Renal pelvis (tissue), 1 donor: ENCODE measurements at regions not wholly inside any gene's neighbourhood (a gene's known extent, or its start where the extent isn't known, plus 50 kb on each side); places are given as distances from the start of the nearest gene placed in this dataset.

Source experiments
- DNase-seq: peaks from one replicate; pipeline ENCODE4 v3.0.0-alpha.2; 2013

GRCh38 chr1:212190169-212190568 is 95.0 kb upstream of the PPP2R5A start:
- DNase-seq, result no peak

- DNase-seq, result no peak
These were observed 92.8 kb upstream of the PPP2R5A start for GRCh38 chr1:212192261-212192998.

DNA sequence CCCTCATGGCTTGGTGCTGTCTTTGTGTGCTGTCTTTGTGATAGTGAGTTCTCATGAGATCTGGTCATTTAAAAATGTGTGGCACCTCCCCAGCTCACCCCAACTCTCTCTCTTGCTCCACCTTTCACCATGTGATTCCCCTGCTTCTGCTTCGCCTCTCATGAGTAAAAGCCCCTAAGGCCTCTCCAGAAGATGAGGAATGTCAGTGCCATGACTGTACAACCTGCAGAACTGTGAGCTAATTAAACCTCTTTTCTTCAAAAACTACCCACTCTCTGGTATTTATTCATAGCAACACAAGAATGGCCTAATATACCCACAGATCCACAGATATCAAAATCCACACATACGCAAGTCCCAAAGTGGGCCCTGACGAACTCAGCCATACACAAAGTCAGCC is 88.9 kb upstream of the PPP2R5A start:
- no peak for DNase-seq

GRCh38 chr1:212201461-212201860 is 83.7 kb upstream of the PPP2R5A start:
- DNase-seq, result no peak

GRCh38 chr1:212203630-212204029 is 81.6 kb upstream of the PPP2R5A start:
- no peak for DNase-seq

DNA sequence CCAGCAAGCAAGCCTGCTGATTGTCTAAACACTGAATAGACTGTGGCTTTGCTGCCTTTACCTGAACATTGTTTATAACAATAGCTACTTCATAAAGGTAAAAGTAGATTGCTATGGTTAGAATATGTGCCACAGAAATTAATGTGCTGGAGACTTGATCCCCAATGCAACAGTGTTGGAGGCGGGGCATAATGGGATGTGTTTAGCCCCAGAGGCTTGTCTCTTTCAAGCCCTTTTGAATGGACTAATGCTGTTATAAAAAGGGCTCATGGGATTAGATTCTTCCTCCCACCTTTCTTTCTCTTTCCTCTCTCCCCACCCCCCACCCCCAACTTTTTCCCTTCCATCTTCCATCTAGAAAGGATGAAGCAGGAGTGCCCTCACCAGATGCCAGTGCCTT is 80.2 kb upstream of the PPP2R5A start:
- no peak for DNase-seq

- DNase-seq, result no peak
These were observed 79.4 kb upstream of the PPP2R5A start for GRCh38 chr1:212205843-212206242.

DNA sequence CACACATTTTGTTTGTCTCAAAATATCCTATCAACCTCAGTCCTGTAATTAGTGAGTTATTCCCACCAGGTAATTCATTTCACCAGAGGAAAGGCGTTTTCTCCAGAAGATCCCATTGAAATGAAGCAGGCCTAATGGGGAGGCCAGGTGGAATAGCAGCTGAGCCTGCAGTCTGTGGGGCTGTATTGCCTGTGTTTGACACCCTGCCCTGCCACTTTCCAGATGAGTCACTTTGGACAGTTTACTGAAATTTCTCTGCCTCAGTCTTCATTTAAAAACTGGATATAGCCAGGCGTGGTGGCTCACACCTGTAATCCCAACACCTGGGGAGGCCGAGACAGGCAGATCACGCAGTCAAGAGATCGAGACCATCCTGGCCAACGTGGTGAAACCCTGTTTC is 78.1 kb upstream of the PPP2R5A start:
- DNase-seq, result no peak

GRCh38 chr1:212207822-212208520 is 77.2 kb upstream of the PPP2R5A start:
- DNase-seq, result no peak

GRCh38 chr1:212208978-212209644 is 76.1 kb upstream of the PPP2R5A start:
- DNase-seq, result no peak

DNA sequence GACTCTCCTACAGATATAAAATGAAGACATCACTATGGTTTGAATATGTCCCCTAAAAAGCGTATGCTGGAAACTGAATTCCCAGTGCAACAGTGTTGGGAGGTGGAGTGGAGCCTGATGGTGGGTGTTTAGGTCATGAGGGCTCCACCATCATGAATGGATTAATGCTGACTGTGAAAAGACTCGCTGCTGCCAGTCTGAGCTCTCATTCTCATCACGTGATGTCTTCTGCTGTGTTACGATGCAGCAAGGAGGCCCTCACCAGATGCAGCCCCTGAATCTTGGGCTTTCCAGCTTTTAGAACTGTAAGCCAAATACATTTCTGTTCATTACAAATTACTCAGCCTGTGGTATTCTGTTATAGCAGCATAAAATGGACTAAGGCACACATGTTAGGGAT is 73.8 kb upstream of the PPP2R5A start:
- no peak for DNase-seq

DNA sequence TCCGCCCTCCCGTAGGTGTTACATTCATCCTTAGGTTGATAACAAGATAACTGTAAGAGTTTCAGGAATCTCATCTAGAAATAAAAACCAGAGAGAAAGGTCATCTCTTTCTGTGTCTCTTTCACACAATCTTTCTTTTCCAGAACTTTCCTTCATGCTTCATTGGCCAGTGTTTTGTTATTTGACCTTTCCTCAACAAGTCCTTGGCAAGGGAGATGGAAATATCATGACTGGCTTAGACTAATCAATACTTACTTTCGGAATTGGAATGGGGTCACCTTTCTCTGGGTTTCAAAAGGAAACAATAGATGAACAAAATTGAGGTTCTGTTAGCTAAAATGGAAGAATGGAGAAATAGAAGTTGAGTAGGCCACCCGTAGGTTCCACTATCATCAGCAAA is 72.9 kb upstream of the PPP2R5A start:
- no peak for DNase-seq

DNA sequence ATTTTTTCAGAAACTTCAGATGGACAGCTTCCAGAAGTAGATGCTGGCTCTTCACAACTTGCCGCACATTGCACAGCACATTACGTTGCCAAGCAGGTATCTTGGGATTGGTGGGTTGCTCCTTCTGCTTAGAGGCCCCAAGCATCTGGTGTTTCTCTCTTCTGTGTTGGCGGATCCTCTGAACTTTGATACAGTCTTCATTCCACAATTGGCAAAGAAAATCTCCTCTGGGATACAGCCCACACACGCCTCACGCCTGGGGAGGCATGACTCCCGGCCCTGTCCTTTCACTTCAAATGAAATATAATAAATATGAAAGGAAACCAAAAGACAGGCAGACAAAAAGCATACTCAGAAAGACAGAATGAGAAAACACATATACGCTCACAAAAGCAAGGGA is 72.3 kb upstream of the PPP2R5A start:
- no peak for DNase-seq

DNA sequence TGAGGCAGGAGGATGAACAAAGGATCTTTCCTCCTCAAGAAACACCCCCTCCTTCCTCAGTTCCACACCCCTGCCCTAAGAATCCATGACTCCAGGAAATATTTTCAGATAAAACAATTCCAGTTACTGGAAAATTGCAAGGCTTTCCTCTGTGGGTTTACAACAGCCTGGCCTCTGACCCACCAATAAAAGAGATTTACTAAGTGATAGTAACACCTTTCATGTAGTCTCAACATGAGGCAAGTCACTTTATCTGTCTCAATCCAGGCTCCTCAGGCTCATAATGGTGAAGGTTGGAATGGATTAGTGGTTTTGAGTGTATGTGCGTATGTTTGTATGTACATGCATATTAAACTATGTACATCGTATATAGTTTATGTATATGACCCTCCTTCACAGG is 71.4 kb upstream of the PPP2R5A start:
- no peak for DNase-seq

DNA sequence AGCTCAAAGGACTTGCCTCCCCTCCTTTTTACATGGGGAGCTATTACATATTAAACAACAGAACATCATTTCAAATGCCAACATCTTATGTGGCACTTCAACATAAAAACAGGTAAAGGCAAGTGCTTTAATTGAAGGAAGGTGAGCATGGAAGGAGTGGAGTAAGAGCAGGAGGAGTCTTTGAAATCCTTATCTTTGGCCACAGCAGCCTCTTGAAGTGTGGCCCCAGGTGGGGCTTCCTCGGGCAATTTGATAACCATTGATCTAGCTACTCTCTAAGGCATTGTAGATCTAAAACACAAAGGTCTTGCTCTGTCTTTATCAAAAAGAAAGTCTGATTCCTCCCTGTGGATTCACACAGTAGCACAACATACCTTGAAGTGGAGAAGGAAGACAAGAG is 70.9 kb upstream of the PPP2R5A start:
- DNase-seq, result no peak

DNA sequence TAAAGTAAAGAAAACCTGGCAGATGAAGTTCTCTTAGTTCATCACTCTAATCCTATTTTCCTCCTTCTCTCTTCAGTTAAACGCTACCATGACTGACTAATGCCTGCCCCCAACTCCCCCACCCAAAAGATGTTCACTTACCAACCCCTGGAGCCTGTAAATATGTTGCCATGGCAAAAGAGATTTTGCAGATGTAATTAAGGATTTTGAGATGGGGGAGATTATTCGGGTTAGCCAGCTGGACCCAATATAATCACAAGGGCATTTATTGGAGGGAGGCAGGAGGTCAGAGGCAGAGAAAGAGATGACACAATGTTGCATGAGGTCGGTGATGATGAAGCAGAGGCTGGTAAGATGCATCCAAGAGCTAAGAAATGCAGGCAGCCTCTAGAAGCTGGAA is 69.3 kb upstream of the PPP2R5A start:
- DNase-seq, result no peak

DNA sequence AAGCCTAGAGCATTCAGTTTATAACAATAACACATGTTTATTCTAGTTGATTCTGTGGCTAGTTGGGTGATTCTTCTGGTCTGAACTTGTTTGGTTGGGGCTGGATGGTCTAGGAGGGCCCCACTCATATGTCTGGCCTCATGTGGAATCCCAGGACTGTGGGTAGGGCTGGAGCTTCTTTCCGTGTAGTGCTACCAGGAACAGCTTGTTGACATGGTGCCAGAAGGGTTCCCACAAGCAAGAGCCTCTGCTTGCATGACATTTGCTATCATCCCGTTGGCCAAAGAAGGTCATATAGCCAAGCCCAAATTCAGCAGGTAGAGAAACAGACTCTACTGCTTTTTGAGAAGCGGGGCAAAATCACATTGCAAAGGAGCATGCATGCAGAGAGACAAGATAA is 67.6 kb upstream of the PPP2R5A start:
- no peak for DNase-seq

DNA sequence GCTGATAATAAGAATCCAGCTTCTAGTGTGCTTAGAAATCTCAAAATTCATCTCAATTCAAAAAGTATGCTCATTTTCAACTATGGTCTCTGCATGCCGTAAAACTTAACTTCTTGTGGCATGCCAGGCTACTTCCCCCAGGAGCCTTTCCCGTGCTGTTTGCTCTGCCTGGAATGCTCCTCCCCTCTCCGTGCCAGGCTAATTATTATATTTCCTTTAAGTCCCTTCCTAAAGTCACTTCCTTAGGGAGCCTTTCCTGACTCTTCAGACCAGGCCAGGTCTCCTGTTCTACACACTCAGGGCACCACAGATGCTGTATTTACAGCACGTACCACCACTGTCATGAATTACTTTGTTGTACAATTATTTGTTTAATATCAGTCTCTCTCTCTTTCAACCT is 67.1 kb upstream of the PPP2R5A start:
- DNase-seq, result no peak

DNA sequence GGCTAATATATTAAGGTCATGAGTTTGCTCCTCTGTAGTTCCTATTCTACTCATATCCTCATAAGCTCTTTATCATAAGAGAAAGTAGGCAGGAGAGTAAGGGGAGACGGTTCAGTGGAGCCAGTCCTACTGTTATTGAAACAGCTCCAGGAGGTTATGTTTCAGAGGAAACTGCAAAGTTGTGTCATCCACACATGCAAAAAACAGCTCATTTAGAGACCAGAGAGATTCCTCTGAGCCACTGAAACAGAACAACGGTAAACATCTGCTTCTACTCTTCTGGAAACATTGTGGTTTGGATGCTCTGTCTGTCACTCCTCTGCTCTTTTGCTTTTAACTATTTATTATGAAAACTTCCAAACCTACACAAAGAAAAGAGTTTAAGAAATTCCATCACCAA is 66.3 kb upstream of the PPP2R5A start:
- DNase-seq, result peak; percentile 80

DNA sequence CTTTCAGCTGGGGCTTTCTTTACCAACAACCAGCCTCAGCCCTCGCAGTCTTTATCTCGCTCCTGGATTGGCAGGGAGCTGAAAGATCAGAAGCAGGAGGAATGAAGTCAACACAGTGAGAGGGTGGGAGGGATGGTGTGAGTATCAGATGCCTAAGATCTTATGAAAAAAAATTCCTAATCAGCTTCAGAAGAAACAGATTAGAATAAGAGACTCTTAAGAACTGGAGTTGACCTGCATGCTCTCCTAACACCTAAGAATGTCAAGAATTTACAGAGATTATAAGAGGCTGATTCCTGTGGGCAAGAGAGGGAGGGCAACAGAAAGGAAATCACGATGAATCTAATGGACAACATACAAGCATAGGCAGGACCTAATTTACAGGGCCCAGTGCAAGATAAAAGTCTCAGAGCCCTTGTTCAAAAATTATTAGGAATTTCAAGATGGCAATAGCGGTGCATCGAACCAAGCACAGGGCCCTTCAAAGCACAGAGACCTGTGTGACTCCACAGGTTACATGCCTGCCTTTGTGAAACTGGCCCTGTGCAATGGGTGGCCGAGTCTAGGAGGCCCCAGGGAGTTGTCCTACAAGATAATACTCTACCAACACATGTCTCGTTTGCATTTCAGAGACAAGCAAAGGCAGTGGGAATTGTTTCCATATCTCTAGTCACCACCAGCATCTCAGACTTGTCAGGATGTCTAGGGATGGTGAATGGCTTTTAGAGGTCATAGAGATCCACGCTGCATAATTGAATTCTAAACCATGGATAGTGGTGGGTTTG is 65.3 kb upstream of the PPP2R5A start:
- DNase-seq, result peak; percentile 54

DNA sequence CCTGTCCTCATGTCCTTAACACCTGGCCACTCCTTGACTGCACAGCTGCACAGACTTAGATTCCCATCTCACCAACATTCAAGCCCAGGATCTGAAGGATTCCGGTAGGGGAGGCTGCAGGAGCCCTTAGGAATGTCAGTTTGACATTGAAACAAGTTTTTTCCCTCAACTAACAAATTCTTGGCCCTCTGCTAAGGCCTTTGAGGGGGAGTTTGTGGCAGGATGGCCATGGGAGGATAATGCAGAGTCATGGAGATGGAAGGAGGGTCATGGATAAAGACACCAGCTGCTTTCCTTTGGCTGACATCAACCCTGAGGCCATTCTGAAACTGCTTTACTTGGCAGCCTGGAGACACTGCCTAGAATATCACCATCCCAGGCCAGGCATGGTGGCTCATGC is 63.4 kb upstream of the PPP2R5A start:
- no peak for DNase-seq

GRCh38 chr1:212224102-212224501 is 61.1 kb upstream of the PPP2R5A start:
- no peak for DNase-seq

DNA sequence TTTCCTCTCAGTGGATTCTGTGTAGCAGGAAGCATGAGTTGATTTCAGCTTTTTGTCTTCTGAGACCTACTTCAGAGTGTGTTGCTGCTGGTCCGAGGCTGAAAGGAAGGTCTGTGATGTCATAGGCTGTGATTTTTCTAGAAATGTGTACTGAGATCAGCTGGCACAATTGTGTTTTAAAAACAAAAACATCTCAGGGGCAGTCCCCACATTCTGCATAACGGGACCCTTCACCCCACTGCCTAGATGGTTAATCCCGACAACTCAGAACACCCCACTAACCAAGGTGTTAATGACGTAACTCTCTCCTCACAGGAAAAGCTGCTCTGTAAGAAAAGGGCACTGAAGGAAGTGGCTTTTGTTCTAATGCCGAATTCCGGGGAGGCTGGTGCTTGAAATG is 59.8 kb upstream of the PPP2R5A start:
- DNase-seq, result no peak
